COR-L47 (cell line): ENCODE measurements at regions not wholly inside any gene's neighbourhood (a gene's known extent, or its start where the extent isn't known, plus 50 kb on each side); places are given as distances from the start of the nearest gene placed in this dataset.
"Not testable (repeated sequence)": the region's sequence is repeated elsewhere in the genome, so short reads cannot be mapped to it uniquely, and the experiment has no call there.

ENCODE experiments used
- DNase-seq: peaks from one replicate; lab custom pipeline; 2025; lab: John Stamatoyannopoulos, UW

- DNase-seq = not testable (repeated sequence)
Measured at GRCh38 chr9:6104406-6104805, 89.0 kb upstream of the RANBP6 start.

- DNase-seq = not testable (repeated sequence)
Measured at GRCh38 chr9:6103911-6104310, 88.5 kb upstream of the RANBP6 start.

GRCh38 chr9:6102336-6102987, 87.0 kb upstream of the RANBP6 start:
- DNase-seq = not testable (repeated sequence)

- not testable (repeated sequence) for DNase-seq
Measured at GRCh38 chr9:6101725-6102124, 86.3 kb upstream of the RANBP6 start.

- not testable (repeated sequence) for DNase-seq
Measured at GRCh38 chr9:6099346-6099745, 83.9 kb upstream of the RANBP6 start.

GRCh38 chr9:6098431-6098830, 83.0 kb upstream of the RANBP6 start:
- no peak for DNase-seq

- no peak for DNase-seq
Measured at GRCh38 chr9:6096821-6097220, 81.4 kb upstream of the RANBP6 start.

- DNase-seq = no peak
Measured at GRCh38 chr9:6090277-6091210, 75.1 kb upstream of the RANBP6 start.

- no peak for DNase-seq
Measured at GRCh38 chr9:6089300-6089699, 73.9 kb upstream of the RANBP6 start.

GRCh38 chr9:6086006-6086655, 70.7 kb upstream of the RANBP6 start:
- DNase-seq = no peak

GRCh38 chr9:6080154-6080716, 64.8 kb upstream of the RANBP6 start:
- peak; percentile 93 for DNase-seq

GRCh38 chr9:6079386-6079785, 64.0 kb upstream of the RANBP6 start:
- no peak for DNase-seq

- no peak for DNase-seq
Measured at GRCh38 chr9:6078382-6079105, 63.1 kb upstream of the RANBP6 start.

GRCh38 chr9:6076851-6077250, 61.4 kb upstream of the RANBP6 start:
- DNase-seq = no peak

- DNase-seq = no peak
Measured at GRCh38 chr9:6073731-6074130, 58.3 kb upstream of the RANBP6 start.

- no peak for DNase-seq
Measured at GRCh38 chr9:6072865-6073264, 57.4 kb upstream of the RANBP6 start.

GRCh38 chr9:6072453-6072852, 57.0 kb upstream of the RANBP6 start:
- DNase-seq = no peak

GRCh38 chr9:6068983-6069382, 53.6 kb upstream of the RANBP6 start:
- no peak for DNase-seq

- no peak for DNase-seq
Measured at GRCh38 chr9:6067426-6067825, 52.0 kb upstream of the RANBP6 start.
